HG03103 (cell line): ENCODE measurements at regions not wholly inside any gene's neighbourhood (a gene's known extent, or its start where the extent isn't known, plus 50 kb on each side); places are given as distances from the start of the nearest gene placed in this dataset.
"Not testable (repeated sequence)": the region's sequence is repeated elsewhere in the genome, so short reads cannot be mapped to it uniquely, and the experiment has no call there.

Source experiments
- ATAC-seq: cut with Tn5 transposase; IDR thresholded peaks from one replicate; pipeline ENCODE4 v1.9.1; 2021; ENCODE audit warnings: low read depth; ENCODE audit not compliant: unreplicated experiment

DNA sequence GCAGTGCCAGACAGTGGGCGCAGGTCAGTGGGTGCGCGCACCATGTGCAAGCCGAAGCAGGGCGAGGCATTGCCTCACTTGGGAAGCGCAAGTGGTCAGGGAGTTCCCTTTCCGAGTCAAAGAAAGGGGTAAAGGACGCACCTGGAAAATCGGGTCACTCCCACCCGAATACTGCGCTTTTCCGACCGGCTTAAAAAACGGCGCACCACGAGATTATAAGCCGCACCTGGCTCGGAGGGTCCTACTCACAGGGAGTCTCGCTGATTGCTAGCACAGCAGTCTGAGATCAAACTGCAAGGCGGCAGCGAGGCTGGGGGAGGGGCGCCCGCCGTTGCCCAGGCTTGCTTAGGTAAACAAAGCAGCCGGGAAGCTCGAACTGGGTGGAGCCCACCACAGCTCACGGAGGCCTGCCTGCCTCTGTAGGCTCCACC is 77.9 kb downstream of the NR4A2 start:
- ATAC-seq: not testable (repeated sequence)

DNA sequence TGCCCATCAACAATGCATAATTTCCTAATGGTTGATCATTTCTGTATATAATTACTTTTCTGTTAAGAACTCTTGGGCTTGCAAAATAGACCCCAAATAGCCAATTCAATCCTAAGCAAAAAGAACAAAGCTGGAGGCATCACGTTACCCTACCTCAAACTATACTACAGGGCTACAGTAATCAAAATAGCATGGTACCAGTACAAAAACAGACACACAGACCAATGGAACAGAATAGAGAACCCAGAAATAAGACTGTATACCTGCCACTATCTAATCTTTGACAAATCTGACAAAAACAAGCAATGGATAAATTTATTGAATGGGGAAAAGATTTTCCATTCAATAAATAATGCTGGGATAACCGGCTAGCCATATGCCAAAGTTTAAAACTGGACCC is 78.8 kb downstream of the NR4A2 start:
- no peak for ATAC-seq

DNA sequence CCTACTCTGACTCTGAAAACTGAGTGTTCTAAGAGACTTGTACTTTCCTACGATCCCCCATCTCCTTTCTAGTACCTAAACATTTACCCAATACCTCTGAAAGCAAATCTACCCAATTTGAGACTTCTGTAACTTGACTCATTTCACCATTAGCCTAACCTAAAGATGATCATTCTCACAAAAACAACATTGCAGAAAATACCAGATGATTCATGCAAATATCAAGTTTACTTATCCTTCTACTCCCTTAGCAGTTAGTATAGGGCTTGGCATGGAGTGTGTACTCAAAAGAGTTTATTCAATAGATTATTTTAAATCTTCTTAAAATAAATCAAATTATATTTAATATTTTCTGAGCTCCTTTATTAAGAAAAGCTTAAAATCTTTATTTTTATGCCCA is 89.6 kb downstream of the NR4A2 start:
- ATAC-seq: no peak

DNA sequence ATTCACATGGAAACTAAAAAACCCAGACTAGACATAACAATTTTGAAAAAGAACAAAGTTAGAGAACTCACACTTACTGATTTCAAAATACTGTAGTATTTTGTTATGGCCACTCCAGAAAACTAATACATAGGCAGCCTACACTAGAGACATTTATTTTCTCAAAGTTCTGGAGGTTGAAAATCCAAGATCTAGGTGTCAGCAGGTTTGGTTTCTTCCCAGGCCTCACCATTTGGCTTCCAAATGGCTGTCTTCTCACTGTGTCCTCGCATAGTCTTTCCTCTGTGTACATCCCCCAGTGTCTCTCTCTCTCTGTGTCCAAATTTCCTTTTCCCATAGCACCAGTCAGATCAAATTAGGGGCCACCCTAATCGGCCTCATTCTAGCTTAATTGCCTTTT is 95.0 kb downstream of the NR4A2 start:
- no peak for ATAC-seq

DNA sequence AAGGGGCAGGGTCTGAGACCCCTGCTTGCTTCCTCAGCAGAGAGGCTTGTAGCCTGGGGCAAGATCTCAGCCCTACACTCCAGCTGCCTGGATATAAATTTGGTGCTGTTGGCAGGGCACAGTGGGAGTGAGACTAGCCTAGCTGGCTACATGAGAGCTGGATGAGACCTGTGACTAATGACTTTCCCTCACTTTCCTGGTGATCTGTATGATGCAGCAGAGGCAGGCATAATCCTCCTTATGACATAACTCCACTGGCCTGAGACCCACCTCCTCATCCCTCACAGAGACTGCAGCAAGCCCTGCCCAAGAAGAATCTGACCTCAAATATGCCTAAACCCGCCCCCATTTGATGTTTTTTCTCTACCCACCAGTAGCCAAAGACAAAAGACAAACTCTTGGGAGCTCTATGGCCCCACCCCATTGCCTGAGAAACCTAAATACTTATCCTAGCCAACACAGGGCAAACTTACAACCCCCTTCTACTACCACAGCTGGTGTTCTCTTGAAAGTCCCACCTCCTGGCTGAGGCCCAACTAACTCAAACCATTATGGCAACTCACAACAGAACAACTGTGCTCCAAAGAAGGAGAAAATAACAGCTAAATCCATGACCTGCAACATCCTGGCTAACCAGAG is 102.7 kb downstream of the NR4A2 start:
- ATAC-seq: no peak

DNA sequence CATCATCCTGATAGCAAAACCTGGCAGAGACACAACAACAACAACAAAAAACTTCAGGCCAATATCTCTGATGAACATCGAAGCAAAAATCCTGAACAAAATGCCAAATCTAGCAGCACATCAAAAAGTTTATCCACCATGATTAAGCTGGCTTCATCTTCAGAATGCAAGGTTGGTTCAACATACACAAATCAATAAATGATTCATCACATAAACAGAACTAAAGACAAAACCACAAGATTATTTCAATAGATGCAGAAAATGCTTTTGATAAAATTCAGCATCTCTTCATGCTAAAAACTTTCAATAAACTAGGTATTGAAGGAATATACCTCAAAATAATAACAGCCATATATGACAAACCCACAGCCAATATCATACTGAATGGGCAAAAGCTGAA is 109.2 kb downstream of the NR4A2 start:
- ATAC-seq: not testable (repeated sequence)

DNA sequence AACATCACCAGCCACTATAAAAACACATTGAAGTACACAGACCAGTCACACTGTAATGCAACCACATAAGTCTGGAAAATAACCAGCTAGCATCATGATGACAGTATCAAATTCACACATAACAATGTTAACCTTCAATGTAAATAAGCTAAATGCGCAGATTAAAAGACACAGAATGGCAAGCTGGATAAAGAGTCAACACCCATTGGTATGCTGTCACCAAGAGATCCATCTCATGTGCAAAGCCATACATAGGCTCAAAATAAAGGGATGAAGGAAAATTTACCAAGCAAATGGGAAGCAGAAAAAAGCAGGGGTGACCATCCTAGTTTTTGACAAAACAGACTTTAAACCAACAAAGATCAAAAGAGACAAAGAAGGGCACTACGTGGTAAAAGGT is 110.8 kb downstream of the NR4A2 start:
- ATAC-seq: no peak

DNA sequence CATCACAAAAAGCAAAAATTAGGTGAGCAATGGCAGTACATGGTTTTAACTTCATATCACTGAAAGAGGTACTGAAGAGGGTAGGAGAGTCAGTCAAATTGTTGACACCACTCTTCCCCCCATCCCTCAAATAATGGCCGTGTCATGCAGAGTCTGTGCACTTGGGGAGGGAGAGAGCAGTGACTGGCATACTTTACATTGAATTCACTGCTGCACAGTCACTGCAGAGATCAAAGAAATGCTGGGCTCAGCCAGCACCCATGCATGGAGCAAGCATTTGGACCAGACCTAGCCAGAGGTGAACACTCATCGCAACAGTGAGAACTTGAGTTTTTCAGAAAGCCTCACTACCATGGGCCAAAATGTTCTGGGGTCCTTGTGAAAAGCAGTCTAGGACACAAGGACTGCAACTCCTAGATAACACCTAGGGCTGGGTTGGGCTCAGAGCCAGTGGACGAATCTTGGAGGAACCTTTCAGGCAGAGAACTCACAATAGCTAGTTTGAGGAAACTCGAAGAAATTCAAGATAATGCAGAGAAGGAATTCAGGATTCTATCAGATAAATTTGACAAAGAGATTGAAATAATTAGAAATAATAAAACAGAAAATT is 112.9 kb downstream of the NR4A2 start:
- no peak for ATAC-seq

DNA sequence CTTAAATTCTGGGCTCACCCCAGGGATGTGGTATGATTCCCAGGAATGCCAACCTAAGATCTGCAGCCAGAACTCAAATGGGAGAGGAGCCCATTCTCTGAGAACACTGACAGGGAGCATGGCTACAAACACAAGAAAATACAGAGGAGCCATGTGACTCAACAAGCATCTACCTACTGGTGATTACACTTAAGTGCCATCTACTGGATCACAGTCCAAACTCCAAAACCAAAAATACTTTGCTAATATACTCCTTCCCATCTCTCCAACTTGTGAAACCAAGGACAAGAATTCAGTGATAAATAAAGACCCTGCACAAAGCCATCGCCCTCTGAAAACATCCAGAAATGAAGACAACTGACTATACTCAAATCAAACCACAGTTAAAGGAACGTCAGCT is 116.9 kb downstream of the NR4A2 start:
- no peak for ATAC-seq

DNA sequence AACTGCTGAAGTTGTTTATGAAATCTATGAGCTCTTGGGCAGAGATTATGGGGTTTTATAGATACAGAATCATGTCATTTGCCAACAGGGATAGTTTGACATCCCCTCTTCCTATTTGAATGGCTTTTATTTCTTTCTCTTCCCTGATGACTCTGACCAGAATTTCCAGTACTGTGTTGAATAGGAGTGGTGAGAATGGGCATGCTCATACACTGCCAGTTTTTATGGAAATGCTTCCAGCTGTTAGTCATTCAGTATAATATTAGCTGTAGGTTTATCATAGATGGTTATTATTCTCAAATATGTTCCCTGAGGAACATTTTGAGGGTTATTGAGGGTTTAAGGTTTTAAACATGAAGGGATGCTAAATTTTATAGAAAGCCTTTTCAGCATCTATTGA is 121.2 kb downstream of the NR4A2 start:
- no peak for ATAC-seq

DNA sequence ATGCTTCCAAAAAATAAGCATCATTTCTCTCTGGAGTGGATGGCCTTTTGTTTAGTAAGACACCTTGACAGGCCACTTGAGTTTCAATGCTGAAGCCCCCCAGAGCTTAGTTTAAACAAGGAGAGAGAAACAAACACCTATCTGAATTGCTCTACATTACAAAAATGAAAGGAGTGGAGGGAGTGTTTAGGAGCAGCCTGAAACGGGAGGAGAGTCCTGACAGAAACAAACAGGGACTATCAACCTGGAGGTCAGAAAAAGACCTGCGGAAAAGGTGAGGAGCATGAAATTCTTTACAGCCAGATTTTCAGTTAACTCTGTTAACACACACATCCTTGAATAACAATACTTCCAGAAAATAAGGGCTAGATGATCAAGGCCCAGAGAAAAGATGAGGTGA is 126.2 kb downstream of the NR4A2 start:
- ATAC-seq: no peak

DNA sequence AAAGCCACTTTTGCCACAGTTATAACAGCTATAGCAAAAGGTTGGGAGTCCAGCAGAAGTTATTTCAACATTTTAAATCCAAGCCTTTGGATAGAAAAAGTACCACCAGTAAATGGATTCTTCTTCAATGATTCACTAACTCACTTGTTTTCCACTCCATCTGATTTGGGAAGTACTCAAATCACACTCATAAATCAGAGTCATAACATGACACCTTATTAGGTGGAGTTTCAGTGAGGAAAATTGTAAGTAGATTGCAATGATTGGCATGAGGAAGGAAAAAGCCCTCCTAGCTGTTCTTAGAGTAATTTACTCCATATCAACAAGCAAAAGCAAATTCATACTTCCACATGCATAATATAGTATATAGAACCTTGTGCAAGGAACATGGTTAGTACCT is 132.9 kb downstream of the NR4A2 start:
- no peak for ATAC-seq

DNA sequence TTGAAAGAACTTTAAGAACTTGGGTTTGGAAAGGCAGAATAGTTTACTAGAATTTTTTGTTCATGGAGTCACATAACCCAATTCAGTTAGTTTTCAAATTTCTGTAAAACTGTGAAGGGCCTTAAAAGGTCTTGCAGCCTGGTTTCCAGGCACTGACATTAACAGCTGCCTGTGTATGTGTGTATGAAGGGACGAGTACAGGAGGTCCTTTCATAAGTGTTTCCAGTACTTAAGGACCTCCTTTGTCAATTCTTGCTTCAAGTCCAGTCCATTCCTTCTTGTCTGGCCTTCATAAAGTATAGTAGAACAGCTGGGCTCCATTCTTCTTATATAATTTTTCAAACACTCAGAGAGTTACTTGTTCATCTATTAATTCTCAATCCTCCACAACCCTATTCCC is 136.5 kb downstream of the NR4A2 start:
- ATAC-seq: no peak

DNA sequence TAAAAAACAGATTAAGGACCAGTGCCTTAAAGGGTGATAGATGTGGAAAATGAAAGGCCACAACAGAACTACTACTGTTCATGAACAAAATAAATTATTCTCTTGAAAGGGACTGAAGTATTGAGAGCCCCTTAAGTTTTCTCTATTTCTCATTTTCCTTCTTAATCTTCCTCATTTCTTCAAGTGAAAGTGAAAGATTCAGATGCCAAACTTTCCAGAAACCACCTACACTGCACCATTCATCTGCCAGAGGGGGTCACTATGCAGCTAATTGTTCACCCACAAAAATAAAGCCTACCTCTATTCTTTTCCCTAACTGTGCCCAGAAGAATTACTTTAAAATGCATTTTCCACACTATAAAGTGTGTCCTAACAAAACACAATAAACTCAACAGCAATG is 140.1 kb downstream of the NR4A2 start:
- ATAC-seq: peak; percentile 70

DNA sequence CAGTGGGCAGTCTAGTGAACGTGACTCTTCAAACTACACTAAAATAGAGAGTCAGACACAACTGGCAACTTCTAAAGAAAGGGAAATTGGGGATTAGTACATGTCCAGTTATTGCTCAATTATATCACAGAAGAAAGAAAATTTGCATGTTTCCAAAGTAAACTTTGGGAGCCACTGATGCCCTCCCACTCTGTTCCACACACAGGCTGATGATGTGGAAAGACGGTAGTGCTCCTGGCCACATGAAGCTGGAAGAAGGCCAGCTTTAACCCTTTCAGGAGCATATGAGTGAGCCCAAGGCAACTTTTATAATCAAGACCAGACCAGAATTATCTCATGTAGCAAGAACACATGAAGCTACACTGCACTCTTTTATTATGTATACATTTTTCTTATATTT is 141.0 kb downstream of the NR4A2 start:
- ATAC-seq: no peak

DNA sequence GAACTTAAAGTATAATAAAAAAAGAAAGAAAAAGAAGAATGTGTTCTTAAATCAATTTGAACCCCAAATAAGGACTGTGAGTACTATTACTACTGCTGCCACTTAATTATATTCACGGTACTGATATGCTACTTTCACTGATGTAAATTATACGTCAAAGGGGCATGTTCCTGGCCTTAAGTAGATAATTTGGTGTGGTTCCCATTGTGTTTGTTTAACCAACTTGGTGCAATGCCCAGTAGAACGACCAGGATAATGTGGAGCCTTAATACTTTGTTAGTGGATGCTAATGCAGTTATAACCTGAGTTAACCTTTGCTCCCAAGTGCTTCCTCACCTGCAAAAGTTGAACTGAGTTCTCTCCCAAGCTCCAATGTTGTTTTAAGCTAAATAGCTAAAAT is 142.0 kb downstream of the NR4A2 start:
- no peak for ATAC-seq

DNA sequence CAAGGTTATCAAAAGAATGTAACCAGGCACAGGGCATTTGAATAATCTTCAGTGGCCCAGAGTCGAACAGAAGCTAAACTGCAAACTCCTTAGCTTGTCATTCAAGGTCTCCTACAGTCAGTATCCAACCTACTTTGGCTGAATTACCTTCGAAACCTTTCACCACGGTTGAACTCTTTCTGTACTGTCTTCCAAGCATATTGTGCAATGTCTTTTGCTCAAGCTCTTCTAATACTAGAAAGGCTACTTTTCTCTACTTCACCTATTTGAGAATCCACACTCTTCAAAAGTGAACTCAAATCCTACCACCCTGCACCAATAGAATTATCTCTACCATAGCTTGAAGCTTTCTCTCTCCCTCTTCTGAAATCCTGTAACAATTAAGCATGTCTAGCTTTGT is 142.9 kb downstream of the NR4A2 start:
- no peak for ATAC-seq

DNA sequence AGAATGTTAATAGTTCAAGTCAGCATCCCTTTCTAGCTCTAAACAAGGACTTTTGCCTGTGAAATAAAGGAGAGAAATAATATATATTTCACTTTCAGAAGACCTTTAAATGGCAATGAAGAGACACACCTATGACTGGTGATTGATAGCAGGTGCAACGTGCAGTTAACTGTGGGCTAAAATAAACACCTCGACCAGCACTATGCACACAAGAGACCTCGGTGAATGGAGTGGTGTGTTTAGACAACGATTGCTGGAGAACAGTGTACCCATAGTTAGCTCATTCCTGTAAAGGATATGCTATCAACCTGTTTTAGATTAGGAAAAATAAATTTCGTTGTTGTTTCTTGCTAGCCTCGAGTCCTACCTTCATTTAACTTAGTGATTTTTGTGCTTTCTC is 143.4 kb downstream of the NR4A2 start:
- no peak for ATAC-seq

DNA sequence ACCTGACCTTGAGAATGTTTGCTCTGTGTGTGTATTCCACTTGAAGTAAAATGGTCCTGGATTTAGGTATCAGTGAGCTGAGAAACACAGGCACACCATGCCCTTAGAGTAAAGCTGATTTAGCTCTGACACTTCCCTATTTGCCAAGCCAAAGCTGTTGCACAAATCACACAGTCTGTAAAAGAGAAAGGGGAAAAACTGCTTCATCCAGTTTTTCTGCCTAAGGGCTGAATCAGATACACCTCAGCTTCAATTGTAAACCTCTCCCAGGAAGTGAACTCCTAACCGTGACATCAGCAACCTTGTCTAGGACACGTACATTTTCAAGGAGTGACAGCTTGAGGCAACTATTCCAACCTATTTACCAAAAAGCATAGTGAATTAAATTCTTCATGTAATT is 150.4 kb downstream of the NR4A2 start:
- ATAC-seq: no peak

DNA sequence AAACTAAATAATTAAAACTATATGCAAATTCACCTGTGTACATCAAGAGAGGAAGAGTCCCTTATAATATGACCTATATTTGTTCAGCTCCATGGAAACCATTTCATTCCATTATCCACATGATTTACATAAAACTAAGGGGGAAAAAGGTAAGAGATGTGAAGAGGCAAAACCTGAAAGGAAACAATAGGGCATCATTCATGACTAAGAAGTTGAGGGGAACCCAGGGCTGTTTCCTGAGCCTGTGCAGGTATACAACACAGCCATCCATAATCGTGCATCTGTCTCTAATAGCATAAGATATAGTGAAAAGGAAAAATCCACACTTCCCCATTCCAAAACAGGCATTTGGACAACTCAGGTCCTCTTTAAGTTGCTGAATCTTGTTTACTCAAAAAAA is 151.3 kb downstream of the NR4A2 start:
- ATAC-seq: no peak

DNA sequence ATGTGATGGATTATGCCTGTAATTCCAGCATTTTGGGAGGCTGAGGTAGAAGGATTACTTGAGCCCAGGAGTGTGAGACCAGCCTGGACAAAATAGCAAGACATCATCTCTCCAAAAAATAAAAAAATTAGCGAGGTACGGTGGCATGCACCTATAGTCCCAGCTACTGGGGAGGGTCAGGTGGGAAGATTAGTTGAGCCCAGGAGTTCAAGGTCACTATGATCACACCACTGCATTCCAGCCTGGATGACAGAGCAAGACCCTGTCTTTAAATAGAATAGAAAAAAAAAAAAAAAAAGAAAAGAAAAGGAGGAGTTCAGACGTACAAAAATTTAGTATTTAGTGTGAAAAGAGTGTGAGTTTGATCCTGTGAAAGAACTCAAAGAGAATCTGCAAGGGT is 154.9 kb downstream of the NR4A2 start:
- ATAC-seq: no peak

DNA sequence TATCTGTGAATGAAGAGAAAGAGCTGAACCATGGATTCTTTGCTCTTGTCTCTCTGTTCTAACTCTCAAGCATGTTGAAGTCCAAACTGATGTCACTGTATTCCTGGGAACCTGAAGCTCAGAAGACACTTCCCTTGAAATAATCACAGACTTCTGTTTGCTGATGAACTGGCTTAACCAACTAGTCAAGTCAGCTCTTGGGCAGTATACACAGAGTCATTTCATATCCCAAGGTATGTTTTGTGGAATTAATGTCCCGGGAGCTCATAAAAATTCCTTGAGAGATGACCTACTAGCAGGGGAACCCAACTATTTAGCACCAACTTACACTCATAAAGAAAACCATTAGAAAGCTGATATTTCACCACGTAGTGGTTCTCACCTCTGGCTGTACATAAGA is 156.6 kb downstream of the NR4A2 start:
- no peak for ATAC-seq

DNA sequence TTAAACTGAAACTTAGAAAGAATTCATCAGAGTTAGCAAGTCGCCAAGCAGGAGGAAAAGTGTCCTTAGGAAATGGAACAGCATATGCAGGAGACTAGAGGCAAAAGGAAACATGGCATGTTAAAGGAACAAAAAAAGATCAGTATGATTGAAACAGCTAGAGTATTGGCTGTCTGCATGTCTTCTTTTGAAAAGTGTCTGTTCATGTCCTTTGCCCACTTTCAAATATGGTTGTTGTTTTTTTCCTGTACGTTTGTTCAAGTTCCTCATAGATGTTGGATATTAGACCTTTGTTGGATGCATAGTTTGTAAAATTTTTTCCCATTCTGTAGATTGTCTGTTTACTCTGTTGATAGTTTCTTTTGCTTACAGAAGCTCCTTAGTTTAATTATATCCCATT is 161.6 kb downstream of the NR4A2 start:
- no peak for ATAC-seq
